D721Med (cell line): ENCODE measurements at regions not wholly inside any gene's neighbourhood (a gene's known extent, or its start where the extent isn't known, plus 50 kb on each side); places are given as distances from the start of the nearest gene placed in this dataset.

Experiments
- DNase-seq: peaks from one replicate; pipeline ENCODE4 v3.0.0; 2011; ENCODE audit warnings: low spot score; ENCODE audit not compliant: insufficient read length
- FAIRE-seq: peaks from 2 replicates; lab custom pipeline; 2011; peaks lifted over from hg19 to GRCh38; lab: Jason Lieb, UNC
- CTCF ChIP-seq: IDR thresholded peaks from 2 replicates; pipeline ENCODE4 v1.5.1; 2012; ENCODE audit warnings: mild to moderate bottlenecking, control low read depth; ENCODE audit not compliant: insufficient read depth; ENCODE audit errors: missing control alignments

DNA sequence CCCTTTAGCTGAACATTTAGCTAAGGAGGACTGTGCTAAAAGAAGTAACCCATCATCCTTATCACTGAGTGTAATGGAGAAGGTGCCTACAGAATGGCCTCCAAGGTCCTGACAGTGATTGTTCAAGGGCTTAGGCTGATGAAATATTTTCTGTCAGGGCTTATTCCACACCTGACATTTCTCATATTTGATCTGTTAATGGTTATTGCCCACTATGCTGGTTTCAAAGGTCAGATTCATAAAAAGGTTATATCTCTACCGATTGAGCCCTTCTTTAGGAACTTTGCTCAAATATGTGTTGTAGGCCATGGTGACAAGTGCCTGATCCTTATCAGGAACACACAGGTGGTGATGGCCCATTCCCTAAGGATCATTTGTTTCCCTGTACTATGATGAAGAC, 766.4 kb upstream of the ADGRL2 start:
- no peak for TF ChIP-seq CTCF
- FAIRE-seq = no peak
- no peak for DNase-seq

DNA sequence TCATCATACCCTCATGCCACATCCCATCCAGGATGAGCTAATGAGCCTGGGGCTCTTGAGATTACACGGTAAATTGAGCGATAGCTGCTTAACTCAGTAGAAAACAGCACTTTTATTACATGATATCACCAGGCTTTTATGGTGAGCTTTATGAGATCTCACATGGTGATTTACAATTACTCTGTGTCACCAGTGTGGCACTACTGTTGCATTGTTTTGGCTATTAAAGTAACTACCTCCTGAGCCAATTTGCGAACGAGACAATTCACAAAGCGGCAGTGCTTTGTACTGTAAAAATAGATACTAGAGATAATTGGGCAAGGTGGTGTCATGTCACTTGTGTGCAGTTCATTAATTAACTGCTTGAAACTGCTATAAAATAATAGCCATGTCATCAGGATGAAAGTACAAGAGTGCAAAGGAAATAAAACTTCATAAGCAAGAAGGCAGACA, 767.7 kb upstream of the ADGRL2 start:
- DNase-seq (no peak), FAIRE-seq (no peak)
- TF ChIP-seq CTCF = no peak

DNA sequence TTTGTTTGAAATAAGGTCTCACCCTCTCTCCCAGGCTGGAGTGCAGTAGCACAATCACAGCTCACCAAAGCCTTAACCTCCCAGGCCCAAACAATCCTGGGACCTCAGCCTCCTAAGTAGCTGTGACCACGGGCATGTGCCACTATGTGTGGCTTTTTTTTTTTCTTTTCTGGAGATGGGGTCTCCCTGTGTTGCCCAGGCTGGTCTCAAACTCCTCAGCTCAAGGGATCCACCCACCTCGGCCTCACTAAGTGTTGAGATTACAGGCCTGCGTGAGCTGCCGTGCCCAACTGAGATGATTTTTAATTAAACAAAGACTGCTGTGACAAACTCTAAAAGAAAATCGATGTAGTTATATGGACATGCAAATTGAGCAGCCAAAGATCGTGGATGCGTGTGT, 768.4 kb upstream of the ADGRL2 start:
- DNase-seq = no peak
- no peak for FAIRE-seq
- no peak for TF ChIP-seq CTCF

GRCh38 chr1:81030441-81030840, 770.3 kb upstream of the ADGRL2 start:
- FAIRE-seq = no peak
- DNase-seq = no peak
- TF ChIP-seq CTCF = no peak

DNA sequence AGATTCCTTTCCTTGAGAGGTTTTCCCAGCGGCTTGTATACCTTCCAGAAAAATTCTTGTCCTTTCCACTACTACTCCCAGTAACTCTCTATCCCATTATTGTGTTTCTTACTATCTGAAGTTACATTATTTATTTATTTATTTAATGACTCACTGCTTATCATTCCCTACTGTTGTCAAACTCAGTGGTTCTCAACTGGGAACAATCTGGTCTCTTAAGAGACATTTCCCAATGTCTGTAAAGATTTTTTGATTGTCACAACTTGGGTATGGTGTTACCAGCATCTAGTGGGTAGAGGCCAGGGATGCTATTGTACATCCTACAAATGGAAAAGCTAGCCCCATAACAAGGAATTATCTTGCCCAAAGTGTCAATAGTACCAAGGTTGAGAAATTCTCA, 771.5 kb upstream of the ADGRL2 start:
- DNase-seq (no peak), FAIRE-seq (no peak)
- TF ChIP-seq CTCF = no peak

- no peak for DNase-seq
- TF ChIP-seq CTCF = no peak
- no peak for FAIRE-seq
These were observed 777.5 kb upstream of the ADGRL2 start for GRCh38 chr1:81023187-81023724.

DNA sequence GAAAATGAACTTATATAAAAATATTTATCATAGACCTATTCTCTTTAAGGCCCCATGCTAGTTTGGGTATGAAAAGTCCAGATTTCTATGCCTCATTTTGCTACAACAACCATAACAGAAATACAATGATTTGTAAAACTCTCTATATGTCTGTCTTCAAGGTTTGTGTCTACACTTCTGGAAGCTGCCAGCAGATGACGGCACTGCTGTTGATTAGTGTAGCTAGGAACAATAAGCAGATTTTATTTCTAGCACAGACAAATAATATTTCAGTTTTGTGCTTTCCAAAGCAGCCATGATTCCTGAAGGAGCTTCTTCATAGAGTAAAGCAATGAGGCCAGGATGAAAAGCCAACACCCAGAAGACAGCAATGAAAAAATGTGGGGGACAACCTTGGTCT, 779.6 kb upstream of the ADGRL2 start:
- TF ChIP-seq CTCF = no peak
- DNase-seq (no peak), FAIRE-seq (no peak)
